Endothelial cell of umbilical vein (primary cell): ENCODE measurements at regions not wholly inside any gene's neighbourhood (a gene's known extent, or its start where the extent isn't known, plus 50 kb on each side); places are given as distances from the start of the nearest gene placed in this dataset.
"Not testable (repeated sequence)": the region's sequence is repeated elsewhere in the genome, so short reads cannot be mapped to it uniquely, and the experiment has no call there.

ENCODE experiments used
- CTCF ChIP-seq, 2 donors: IDR thresholded peaks; 1 replicate in 1 of 2; 2 replicates in 1 of 2; pipeline ENCODE4 v1.5.1; 2011; ENCODE audit warnings: low read length in 2 of 2, mild to moderate bottlenecking in 2 of 2, moderate library complexity in 2 of 2, control low read depth in 1 of 2, inconsistent platforms in 1 of 2, low read depth in 1 of 2; ENCODE audit not compliant: insufficient read depth in 1 of 2; ENCODE audit errors: extremely low read depth in 1 of 2
- EZH2 ChIP-seq: IDR thresholded peaks from 2 replicates; pipeline ENCODE4 v1.6.1; 2012; ENCODE audit warnings: borderline replicate concordance, low read depth, mild to moderate bottlenecking, moderate library complexity, low read length, inconsistent platforms; ENCODE audit not compliant: severe bottlenecking

- TF ChIP-seq EZH2; CTCF (IDR thresholded peaks at IDR 0.05; ENCODE audit: extremely low read depth in 1 of 2, insufficient read depth in 1 of 2, low read depth in 1 of 2, low read length in 2 of 2): not testable (repeated sequence)
These were observed 218.5 kb downstream of the RTP5 start for GRCh38 chr2:242088044-242088443.
